GM18520 (cell line): ENCODE measurements at regions not wholly inside any gene's neighbourhood (a gene's known extent, or its start where the extent isn't known, plus 50 kb on each side); places are given as distances from the start of the nearest gene placed in this dataset.

ENCODE experiments used
- ATAC-seq: cut with Tn5 transposase; IDR thresholded peaks from one replicate; pipeline ENCODE4 v1.9.1; 2021; ENCODE audit not compliant: unreplicated experiment

- ATAC-seq, result no peak
These were observed 417.0 kb upstream of the TPM1 start for GRCh38 chr15:62625429-62626033.

- ATAC-seq, result no peak
These were observed 415.6 kb upstream of the TPM1 start for GRCh38 chr15:62626903-62627302.

GRCh38 chr15:62631076-62631724 lies 411.3 kb upstream of the TPM1 start:
- no peak for ATAC-seq

GRCh38 chr15:62636823-62637573 lies 405.5 kb upstream of the TPM1 start:
- ATAC-seq, result no peak

- no peak for ATAC-seq
These were observed 405.0 kb upstream of the TPM1 start for GRCh38 chr15:62637574-62637897.

GRCh38 chr15:62637950-62638619 lies 404.5 kb upstream of the TPM1 start:
- no peak for ATAC-seq

- no peak for ATAC-seq
These were observed 403.1 kb upstream of the TPM1 start for GRCh38 chr15:62639432-62639831.

- no peak for ATAC-seq
These were observed 402.5 kb upstream of the TPM1 start for GRCh38 chr15:62639906-62640605.

- ATAC-seq, result no peak
These were observed 400.7 kb upstream of the TPM1 start for GRCh38 chr15:62641825-62642224.

GRCh38 chr15:62643572-62643971 lies 399.0 kb upstream of the TPM1 start:
- ATAC-seq, result no peak

- ATAC-seq, result no peak
These were observed 398.2 kb upstream of the TPM1 start for GRCh38 chr15:62644216-62644888.

GRCh38 chr15:62644889-62645742 lies 397.4 kb upstream of the TPM1 start:
- no peak for ATAC-seq

- ATAC-seq, result no peak
These were observed 395.2 kb upstream of the TPM1 start for GRCh38 chr15:62647202-62647842.

- no peak for ATAC-seq
These were observed 394.6 kb upstream of the TPM1 start for GRCh38 chr15:62647843-62648505.

- no peak for ATAC-seq
These were observed 393.6 kb upstream of the TPM1 start for GRCh38 chr15:62648954-62649353.

- no peak for ATAC-seq
These were observed 392.6 kb upstream of the TPM1 start for GRCh38 chr15:62649793-62650420.

- ATAC-seq, result no peak
These were observed 389.4 kb upstream of the TPM1 start for GRCh38 chr15:62653122-62653521.

GRCh38 chr15:62656071-62656470 lies 386.5 kb upstream of the TPM1 start:
- ATAC-seq, result no peak
